ENCODE measurements at regions not wholly inside any gene's neighbourhood (a gene's known extent, or its start where the extent isn't known, plus 50 kb on each side); places are given as distances from the start of the nearest gene placed in this dataset.

- intact Hi-C loops (cut with micrococcal nuclease) (no loop called here), dilution Hi-C loops (cut with MboI; ENCODE audit: extremely low pct_ligation_motif_present, low sequenced_read_pairs) (no loop called here)
- Histone ChIP-seq H2AFZ (ENCODE audit: low read depth, low read length) (no peak overlapping the region), H3K9ac (replicated peaks; ENCODE audit: extremely low read depth, insufficient read depth, low read length) (no peak overlapping the region), H4K20me1 (replicated peaks; ENCODE audit: control insufficient read depth, extremely low read depth, insufficient read depth, low read length) (no peaks in the 10 kb centered on the region), H3K36me3 (ENCODE audit: control insufficient read depth in 2 of 2, extremely low read depth in 1 of 2, insufficient read depth in 2 of 2, low read length in 2 of 2) (no peaks in the 10 kb centered on the region), H3K4me1 (ENCODE audit: control insufficient read depth, extremely low read depth, insufficient read depth, low read length) (no peaks in the 10 kb centered on the region), H3K9me1 (replicated peaks; ENCODE audit: control insufficient read depth, extremely low read depth, insufficient read depth, low read length) (no peaks in the 10 kb centered on the region), H3K9me3 (replicated peaks; ENCODE audit: control insufficient read depth, insufficient read depth, low read length) (no peaks in the 10 kb centered on the region), H3K4me3 (replicated peaks in 1 of 3; ENCODE audit: insufficient read depth in 1 of 3, low read depth in 1 of 3, low read length in 3 of 3) (no peak overlapping the region), H3K79me2 (ENCODE audit: control insufficient read depth, insufficient read depth, low read length) (no peaks in the 10 kb centered on the region), H3K4me2 (ENCODE audit: insufficient read depth, low read length) (no peak overlapping the region), H3K27ac (ENCODE audit: insufficient read depth, low read depth, low read length) (no peak overlapping the region), H3K27me3 (ENCODE audit: control insufficient read depth in 2 of 2, insufficient read depth in 2 of 2, low read length in 2 of 2) (no peaks in the 10 kb centered on the region)
- POLR2A ChIA-PET: no interaction called here
- TF ChIP-seq POLR2A (IDR thresholded peaks at IDR 0.05; ENCODE audit: low read depth, low read length): no peak
- no peak for TF ChIP-seq POLR2AphosphoS5 (IDR thresholded peaks at IDR 0.05; ENCODE audit: insufficient read depth, low read depth, low read length)
- TF ChIP-seq FOS (IDR thresholded peaks at IDR 0.05; ENCODE audit: borderline replicate concordance, insufficient read depth, low read length): no peak
- TF ChIP-seq CTCF (IDR thresholded peaks at IDR 0.05; ENCODE audit: extremely low read depth in 1 of 2, insufficient read depth in 1 of 2, low read depth in 1 of 2, low read length in 2 of 2): no peak
- no peak for TF ChIP-seq EZH2 (IDR thresholded peaks at IDR 0.05; ENCODE audit: borderline replicate concordance, low read depth, low read length, severe bottlenecking)
- no peak for TF ChIP-seq GATA2 (IDR thresholded peaks at IDR 0.05; ENCODE audit: insufficient read depth, insufficient read length, low read depth, low read length)
- TF ChIP-seq MYC (IDR thresholded peaks at IDR 0.05; ENCODE audit: low read depth, low read length): no peak
- no peak for TF ChIP-seq JUN (IDR thresholded peaks at IDR 0.05; ENCODE audit: borderline replicate concordance, insufficient read depth, insufficient read length, low read depth)
- no peak for TF ChIP-seq MAX (IDR thresholded peaks at IDR 0.05; ENCODE audit: insufficient read depth, insufficient read length)
- no TSS peak for BruUV-seq (replicated peaks)
- FAIRE-seq: no peak
- CTCF ChIA-PET: no interaction called here
- no peak for DNase-seq (ENCODE audit: low read depth, low spot score)
Measured at GRCh38 chr4:85019411-85019810, 52.9 kb upstream of the WDFY3 start.
